GM12878 (cell line): ENCODE measurements at regions not wholly inside any gene's neighbourhood (a gene's known extent, or its start where the extent isn't known, plus 50 kb on each side); places are given as distances from the start of the nearest gene placed in this dataset.

Experiments used
- ATAC-seq: fragments of 200-7000 bp; cut with Tn5 transposase; 3 replicates; pipeline ENCODE4 v1.9.1; 2020; ENCODE audit warnings: mild to moderate bottlenecking, moderate library complexity
- BruUV-seq: library from RNA; stranded (reverse); fragments of 400-500 nt; replicated peaks from 2 replicates; lab custom pipeline; 2021; lab: Mats Ljungman, UMichigan
- CTCF ChIA-PET: fragments of 300-600 bp; sonication (Branson Sonifier 250); formaldehyde crosslinking; extraction: SDS; loops from one replicate; lab custom pipeline; 2021; ENCODE audit warnings: inconsistent platforms; lab: Yijun Ruan, JAX
- POLR2A ChIA-PET: fragments of 350-600 bp; formaldehyde crosslinking; extraction: SDS; loops from one replicate; lab custom pipeline; 2021; ENCODE audit warnings: inconsistent platforms; lab: Charles Lee
- RAD21 ChIA-PET: fragments of 300-600 bp; sonication (Branson Sonifier 250); formaldehyde crosslinking; loops from one replicate; lab custom pipeline; 2023; ENCODE audit warnings: antibody characterized with exemption; ENCODE audit not compliant: unreplicated experiment; lab: Charles Lee
- SMC1A ChIA-PET: fragments of 300-600 bp; sonication (Branson Sonifier 250); formaldehyde crosslinking; loops from one replicate; lab custom pipeline; 2023; ENCODE audit not compliant: unreplicated experiment, uncharacterized antibody; lab: Charles Lee
- DNase-seq: peaks from one replicate; pipeline ENCODE4 v3.0.0-alpha.2; 2011; ENCODE audit warnings: low read depth, low spot score
- FAIRE-seq: peaks from 3 replicates; lab custom pipeline; 2011; peaks lifted over from hg19 to GRCh38; lab: Jason Lieb, UNC
- H2AFZ ChIP-seq: 2 replicates; pipeline ENCODE4 v1.6.0; 2011; ENCODE audit warnings: low read depth, low read length, control low read depth; ENCODE audit not compliant: control insufficient read depth
- H3K27ac ChIP-seq: 2 replicates; pipeline ENCODE4 v1.5.1; 2011; ENCODE audit warnings: control low read depth; ENCODE audit not compliant: control insufficient read depth, insufficient read depth
- H3K27me3 ChIP-seq, 2 experiments: replicated peaks in 1 of 2; 2 replicates each; pipeline versions ENCODE4 v1.6.0 to v1.6.1; 2011; ENCODE audit warnings: low read length in 1 of 2; ENCODE audit not compliant: control insufficient read depth in 2 of 2, insufficient read depth in 2 of 2
- H3K36me3 ChIP-seq, 2 experiments: 2 replicates each; pipeline ENCODE4 v1.5.1; 2011; ENCODE audit warnings: low read length in 1 of 2; ENCODE audit not compliant: control insufficient read depth in 2 of 2, insufficient read depth in 2 of 2
- H3K4me1 ChIP-seq: 2 replicates; pipeline ENCODE4 v1.6.1; 2011; ENCODE audit warnings: mild to moderate bottlenecking, low read length, moderate library complexity, mixed read lengths; ENCODE audit not compliant: control insufficient read depth, insufficient read depth
- H3K4me2 ChIP-seq: 2 replicates; pipeline ENCODE4 v1.6.0; 2011; ENCODE audit warnings: control low read depth; ENCODE audit not compliant: control insufficient read depth, insufficient read depth
- H3K4me3 ChIP-seq: fragments of 200-600 bp; sonication (generic); 2 replicates; pipeline ENCODE4 v1.5.1; 2016
- H3K79me2 ChIP-seq: 2 replicates; pipeline ENCODE4 v1.6.0; 2011; ENCODE audit warnings: low read length; ENCODE audit not compliant: control insufficient read depth, insufficient read depth
- H3K9ac ChIP-seq: 2 replicates; pipeline ENCODE4 v1.8.0; 2011; ENCODE audit warnings: low read length, control low read depth, mixed read lengths; ENCODE audit not compliant: control insufficient read depth, insufficient read depth
- H3K9me3 ChIP-seq: replicated peaks from 3 replicates; pipeline ENCODE4 v1.5.1; 2011; ENCODE audit warnings: mild to moderate bottlenecking, low read length; ENCODE audit not compliant: control insufficient read depth, insufficient read depth
- H4K20me1 ChIP-seq: 2 replicates; pipeline ENCODE4 v1.6.0; 2011; ENCODE audit not compliant: control insufficient read depth, insufficient read depth
- BACH1 ChIP-seq: fragments of 450-650 bp; IDR thresholded peaks from 2 replicates; pipeline ENCODE4 v1.6.1; 2017; ENCODE audit warnings: mild to moderate bottlenecking, borderline replicate concordance
- CUX1 ChIP-seq: IDR thresholded peaks from 2 replicates; pipeline ENCODE4 v1.6.1; 2012; ENCODE audit warnings: improper control_type of control experiment, low read depth, low read length; ENCODE audit not compliant: insufficient replicate concordance
- IKZF1 ChIP-seq: fragments of 450-650 bp; conservative IDR thresholded peaks from 2 replicates; pipeline ENCODE4 v1.6.1; 2017; ENCODE audit warnings: antibody characterized with exemption, mild to moderate bottlenecking
- IRF4 ChIP-seq: IDR thresholded peaks from 2 replicates; pipeline ENCODE4 v1.6.1; 2011; ENCODE audit warnings: low read depth, low read length
- MTA2 ChIP-seq: fragments of 450-650 bp; IDR thresholded peaks from 2 replicates; pipeline ENCODE4 v1.6.1; 2016; ENCODE audit warnings: low read depth, mild to moderate bottlenecking, moderate library complexity
- MYC ChIP-seq: IDR thresholded peaks from 2 replicates; pipeline ENCODE4 v1.6.1; 2011; ENCODE audit warnings: mild to moderate bottlenecking, low read length, moderate library complexity, inconsistent platforms; ENCODE audit not compliant: insufficient read depth, insufficient replicate concordance, insufficient read length, severe bottlenecking
- NRF1 ChIP-seq: conservative IDR thresholded peaks from 2 replicates; pipeline ENCODE4 v1.6.1; 2011; ENCODE audit warnings: mild to moderate bottlenecking, low read depth, low read length, improper control_type of control experiment
- SIX5 ChIP-seq: IDR thresholded peaks from 2 replicates; pipeline ENCODE4 v1.6.1; 2011; ENCODE audit warnings: mild to moderate bottlenecking, low read depth, low read length, moderate library complexity; ENCODE audit not compliant: severe bottlenecking
- SUPT20H ChIP-seq: IDR thresholded peaks from 2 replicates; pipeline ENCODE4 v1.6.1; 2011; ENCODE audit warnings: low read depth, mild to moderate bottlenecking, low read length, moderate library complexity, borderline replicate concordance; ENCODE audit not compliant: control insufficient read depth
- SUZ12 ChIP-seq: fragments of 200-600 bp; sonication (generic); IDR thresholded peaks from one replicate; pipeline ENCODE4 v1.6.1; 2018; ENCODE audit warnings: antibody characterized with exemption, mild to moderate bottlenecking; ENCODE audit not compliant: unreplicated experiment
- ZNF274 ChIP-seq: IDR thresholded peaks from one replicate; pipeline ENCODE4 v1.8.0; 2011; ENCODE audit not compliant: insufficient read length, insufficient read depth
- ZNF592 ChIP-seq: fragments of 450-650 bp; IDR thresholded peaks from 2 replicates; pipeline ENCODE4 v1.6.1; 2017; ENCODE audit warnings: mild to moderate bottlenecking, moderate library complexity
- ZSCAN29 ChIP-seq: fragments of 450-650 bp; IDR thresholded peaks from 2 replicates; pipeline ENCODE4 v1.6.1; 2017; ENCODE audit warnings: mild to moderate bottlenecking, moderate library complexity
- ZZZ3 ChIP-seq: IDR thresholded peaks from 2 replicates; pipeline ENCODE4 v1.6.1; 2011; ENCODE audit warnings: low read depth; ENCODE audit not compliant: control insufficient read depth, insufficient read length
- WGBS: methylation state at CpG from one replicate; pipeline ENCODE4 v1.1.6; 2016; ENCODE audit warnings: low lambda C conversion rate; ENCODE audit not compliant: insufficient replicate concordance, insufficient coverage; ENCODE audit errors: missing lambda C conversion rate; 5-methylcytosine and 5-hydroxymethylcytosine counted together
- in situ Hi-C: fragments of 300-500 bp; cut with MboI; formaldehyde crosslinking; loops from 9 replicates; pipeline ENCODE4 v1.14.3; 2018; ENCODE audit warnings: mixed read lengths
- intact Hi-C: fragments of 100-400 bp; cut with micrococcal nuclease; formaldehyde crosslinking; loops from one replicate; pipeline ENCODE4 v1.14.2; 2022; ENCODE audit not compliant: unreplicated experiment

DNA sequence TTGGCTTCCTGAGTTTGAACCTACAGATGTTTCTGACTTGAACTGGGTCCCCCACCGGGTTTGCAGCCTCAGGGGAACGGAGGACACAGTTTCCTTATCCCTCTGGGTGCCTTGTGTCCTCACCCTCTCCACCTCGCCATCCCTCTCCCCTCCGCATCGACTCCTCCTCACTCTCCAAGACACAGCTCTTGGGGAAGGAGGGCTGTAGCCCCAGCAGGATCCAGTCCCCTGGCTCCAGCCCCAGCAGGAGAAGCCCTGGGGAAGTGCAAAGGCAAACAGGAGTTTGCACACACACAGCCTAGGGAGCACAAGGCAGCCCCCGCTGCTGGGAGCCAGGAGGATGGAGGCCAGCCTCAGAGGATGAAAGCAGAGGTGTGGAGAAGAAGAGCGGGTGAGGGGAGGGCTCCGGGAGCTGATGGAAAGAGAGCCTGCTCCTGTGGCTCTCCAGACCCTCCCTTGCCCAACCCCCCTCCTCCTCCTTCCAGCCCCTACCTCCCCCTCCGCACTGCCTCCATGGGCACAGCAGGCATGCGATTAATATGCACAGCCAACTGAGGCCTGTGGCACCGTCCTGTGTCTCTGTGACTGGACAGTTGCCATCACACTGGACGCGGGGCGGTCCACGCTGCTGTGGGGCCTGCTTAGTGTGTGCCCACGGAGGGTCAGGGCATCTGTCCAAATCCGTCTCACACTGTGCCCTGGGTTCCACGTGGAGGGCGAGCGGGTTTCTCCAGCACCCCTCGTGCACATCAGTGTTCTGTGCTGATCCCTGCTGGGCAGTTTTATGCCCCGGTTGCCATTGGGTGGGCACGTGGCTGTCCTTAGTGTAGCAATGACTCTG is 193.7 kb upstream of the DIO3 start:
- H3K9me3 ChIP-seq, result no peaks in the 10 kb centered on the region
- H3K36me3 ChIP-seq, result no peaks in the 10 kb centered on the region
- no peak overlapping the region for H3K9ac ChIP-seq
- WGBS, result 56% methylated on average over 21 of the region's 23 CpGs
- no peaks in the 10 kb centered on the region for H4K20me1 ChIP-seq
- H3K4me1 ChIP-seq, result no peaks in the 10 kb centered on the region
- H3K79me2 ChIP-seq, result no peaks in the 10 kb centered on the region
- ChIA-PET SMC1A (interaction anchor here (0.7 kb wide), 1 partner anchor 11 kb away, joined by 4 read pairs; no protein-coding TSS in a partner anchor), CTCF (no interaction called here), RAD21 (no interaction called here), POLR2A (no interaction called here)
- ATAC-seq (no peak), FAIRE-seq (no peak), DNase-seq (no peak)
- no peaks in the 10 kb centered on the region for H3K27me3 ChIP-seq
- in situ Hi-C loops (no loop called here), intact Hi-C loops (no loop called here)
- H3K4me2 ChIP-seq, result no peak overlapping the region
- no peak overlapping the region for H3K27ac ChIP-seq
- no TSS peak for BruUV-seq
- no peak overlapping the region for H2AFZ ChIP-seq
- no peak overlapping the region for H3K4me3 ChIP-seq
- TF ChIP-seq BACH1 (no peak), NRF1 (no peak), MTA2 (no peak), CUX1 (no peak), ZSCAN29 (no peak), IRF4 (no peak), MYC (no peak), ZNF274 (no peak), SUZ12 (no peak), SUPT20H (no peak), IKZF1 (no peak), ZNF592 (no peak), ZZZ3 (no peak), SIX5 (no peak)
